ENCODE measurements at regions not wholly inside any gene's neighbourhood (a gene's known extent, or its start where the extent isn't known, plus 50 kb on each side); places are given as distances from the start of the nearest gene placed in this dataset.

DNA sequence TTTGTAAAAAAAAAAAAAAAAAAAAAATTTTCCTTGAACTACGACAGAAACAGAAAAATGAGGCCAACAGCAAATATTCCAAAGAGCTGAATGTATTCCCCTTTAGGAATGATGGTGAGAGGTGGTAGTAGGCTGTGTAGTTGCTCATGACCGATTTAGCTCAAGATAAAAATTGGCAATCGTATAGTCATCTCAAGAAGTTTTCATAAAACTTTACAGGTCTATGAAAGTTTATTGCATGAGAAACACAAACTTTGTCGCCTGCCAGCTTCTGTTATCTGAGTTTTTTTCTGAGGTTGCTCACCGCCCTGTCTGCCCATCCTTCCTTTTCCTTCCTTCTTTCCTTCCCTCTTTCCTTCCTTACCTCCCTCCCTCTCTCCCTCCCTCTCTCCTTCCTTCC, 605.5 kb downstream of the BCL11B start:
- Histone ChIP-seq H3K9ac (no peak overlapping the region), H4K20me1 (no peaks in the 10 kb centered on the region), H3K27me3 (no peaks in the 10 kb centered on the region), H3K4me3 (no peak overlapping the region), H3K36me3 (no peaks in the 10 kb centered on the region), H3K27ac (no peak overlapping the region), H3K4me1 (peaks cover 0 to 5% (median 0%) of the 10 kb centered on the region in 10 experiments; a peak in 1 of 20 replicates), H3K9me3 (replicated peaks in 1 of 11) (no peaks in the 10 kb centered on the region; a peak in 1 of 22 replicates), H3K4me2 (no peak overlapping the region)
- TF ChIP-seq Cebpa-rat (IDR thresholded peaks at IDR 0.05): no peak

DNA sequence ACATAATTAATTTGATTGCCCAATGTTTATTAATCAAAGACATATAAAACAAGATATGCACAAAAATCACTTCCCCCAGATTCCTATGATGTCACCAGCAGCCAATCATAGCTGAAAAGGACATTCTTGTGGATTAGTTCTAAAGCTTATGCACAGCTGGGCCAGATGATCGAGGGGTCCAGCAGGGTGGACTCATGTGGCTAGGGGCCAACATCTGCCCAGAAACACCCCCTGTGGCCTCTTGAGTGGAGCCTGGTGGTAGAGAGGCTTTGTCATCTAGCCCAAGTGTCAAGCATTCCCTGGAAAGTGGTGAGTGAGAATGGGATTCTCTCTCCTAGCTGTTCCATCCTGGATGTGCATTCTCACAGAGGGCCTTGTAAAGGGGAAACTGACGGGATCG, 590.0 kb downstream of the BCL11B start:
- peaks cover 0 to 11% (median 5%) of the 10 kb centered on the region in 11 experiments; a peak in 11 of 22 replicates for H3K9me3 ChIP-seq (replicated peaks in 1 of 11)
- no peak overlapping the region for H3K4me3 ChIP-seq
- H3K27me3 ChIP-seq: no peaks in the 10 kb centered on the region
- H4K20me1 ChIP-seq: no peaks in the 10 kb centered on the region
- no peak overlapping the region for H3K27ac ChIP-seq
- no peak for TF ChIP-seq Cebpa-rat (IDR thresholded peaks at IDR 0.05)
- H3K9ac ChIP-seq: no peak overlapping the region
- H3K4me1 ChIP-seq: no peaks in the 10 kb centered on the region
- no peaks in the 10 kb centered on the region for H3K36me3 ChIP-seq
- H3K4me2 ChIP-seq: no peak overlapping the region

DNA sequence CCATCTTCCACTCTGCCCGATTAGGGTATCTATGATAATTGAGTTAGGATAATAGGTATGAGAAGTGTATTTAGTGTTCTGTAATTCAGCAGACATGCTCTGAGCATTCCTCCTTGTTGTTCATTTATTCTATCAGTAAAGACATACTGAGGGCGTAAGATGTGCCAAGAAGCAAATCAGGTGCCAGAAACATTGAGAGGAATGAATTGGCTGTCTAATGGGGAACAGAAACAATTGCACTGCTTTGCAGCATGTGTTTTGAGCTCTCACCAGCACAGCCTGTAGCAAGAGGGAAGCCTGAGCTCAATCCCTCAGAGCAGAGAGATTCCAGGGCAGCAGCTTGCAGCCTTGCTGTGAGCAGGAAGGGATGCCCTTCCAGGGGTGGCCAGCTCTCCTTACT, 589.3 kb downstream of the BCL11B start:
- no peaks in the 10 kb centered on the region for H3K27me3 ChIP-seq
- H3K4me1 ChIP-seq: no peaks in the 10 kb centered on the region
- no peak overlapping the region for H3K4me2 ChIP-seq
- no peak overlapping the region for H3K27ac ChIP-seq
- H4K20me1 ChIP-seq: no peaks in the 10 kb centered on the region
- no peak overlapping the region for H3K4me3 ChIP-seq
- H3K9me3 ChIP-seq (replicated peaks in 1 of 11): peaks cover 0 to 11% (median 5%) of the 10 kb centered on the region in 11 experiments; a peak in 11 of 22 replicates
- no peaks in the 10 kb centered on the region for H3K36me3 ChIP-seq
- TF ChIP-seq Cebpa-rat (IDR thresholded peaks at IDR 0.05): no peak
- no peak overlapping the region for H3K9ac ChIP-seq

DNA sequence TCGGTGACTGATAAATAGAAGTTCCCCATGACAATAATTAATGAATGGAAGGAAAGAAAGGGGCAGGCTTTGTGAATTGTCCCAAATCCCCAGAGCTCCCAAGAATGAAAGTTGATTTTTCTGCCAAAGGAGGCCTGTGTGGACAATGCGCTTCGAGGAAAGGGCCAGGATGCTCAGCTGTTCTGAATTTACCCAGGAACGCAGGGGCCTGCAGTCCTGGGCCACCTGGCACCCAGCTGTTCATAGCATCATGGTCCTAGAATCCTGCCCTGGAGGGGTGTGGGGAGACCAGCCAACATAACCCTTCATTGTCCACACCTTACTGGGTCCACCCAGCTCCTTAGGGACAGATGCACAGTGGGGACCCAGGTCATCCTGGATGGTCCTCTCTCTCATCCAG, 587.5 kb downstream of the BCL11B start:
- Histone ChIP-seq H3K4me1 (no peaks in the 10 kb centered on the region), H3K9ac (no peak overlapping the region), H3K27ac (no peak overlapping the region), H3K27me3 (no peaks in the 10 kb centered on the region), H3K36me3 (no peaks in the 10 kb centered on the region), H3K4me2 (no peak overlapping the region), H3K4me3 (no peak overlapping the region), H3K9me3 (replicated peaks in 1 of 11) (peaks cover 0 to 5% (median 0%) of the 10 kb centered on the region in 11 experiments; a peak in 4 of 22 replicates), H4K20me1 (no peaks in the 10 kb centered on the region)
- no peak for TF ChIP-seq Cebpa-rat (IDR thresholded peaks at IDR 0.05)

DNA sequence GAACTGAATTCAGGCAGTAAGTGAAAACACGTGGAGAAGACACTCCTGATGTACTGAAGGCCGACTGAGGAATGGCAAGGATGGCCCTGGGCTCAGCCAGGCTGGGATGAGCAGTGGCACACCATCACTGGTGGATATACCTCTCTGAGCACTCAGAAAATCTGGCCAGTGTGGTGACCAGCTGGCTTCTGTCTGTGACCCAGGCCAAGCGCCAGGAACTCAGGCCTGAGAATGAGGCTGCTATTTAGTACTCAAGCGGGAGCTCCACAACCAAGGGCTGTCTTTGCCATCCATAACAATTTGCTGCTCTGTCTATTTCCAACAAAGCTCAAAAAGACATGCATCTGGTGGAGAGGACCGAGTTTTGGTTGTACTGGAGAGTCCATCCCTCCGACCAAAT, 586.3 kb downstream of the BCL11B start:
- H3K36me3 ChIP-seq: no peaks in the 10 kb centered on the region
- no peak overlapping the region for H3K4me2 ChIP-seq
- no peak overlapping the region for H3K27ac ChIP-seq
- H4K20me1 ChIP-seq: no peaks in the 10 kb centered on the region
- H3K4me3 ChIP-seq: no peak overlapping the region
- no peaks in the 10 kb centered on the region for H3K27me3 ChIP-seq
- H3K9me3 ChIP-seq (replicated peaks in 1 of 11): no peaks in the 10 kb centered on the region
- H3K9ac ChIP-seq: no peak overlapping the region
- no peak for TF ChIP-seq Cebpa-rat (IDR thresholded peaks at IDR 0.05)
- no peaks in the 10 kb centered on the region for H3K4me1 ChIP-seq

DNA sequence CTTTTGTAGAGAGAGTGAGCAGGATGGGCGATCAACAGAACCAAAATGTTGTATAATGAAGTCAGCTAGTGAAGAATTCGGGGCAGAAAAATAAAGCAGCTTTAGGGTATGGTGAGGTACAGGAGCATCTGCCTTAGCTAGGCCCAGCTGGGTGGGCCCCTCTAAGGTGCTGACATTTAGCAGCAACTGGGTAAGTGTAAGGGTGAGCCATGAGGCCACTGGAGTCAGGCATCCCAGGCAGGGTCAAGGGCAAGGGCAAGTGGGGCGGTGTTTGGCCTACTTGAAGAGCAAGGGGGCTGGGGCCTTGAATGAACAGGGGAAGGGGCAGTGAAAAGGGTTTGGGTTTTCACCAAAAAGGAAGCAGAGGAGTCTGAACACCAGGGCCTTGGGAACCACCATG, 583.6 kb downstream of the BCL11B start:
- Histone ChIP-seq H3K27me3 (no peaks in the 10 kb centered on the region), H3K4me3 (no peak overlapping the region), H3K27ac (no peak overlapping the region), H3K4me2 (no peak overlapping the region), H3K4me1 (no peaks in the 10 kb centered on the region), H4K20me1 (no peaks in the 10 kb centered on the region), H3K9ac (no peak overlapping the region), H3K36me3 (no peaks in the 10 kb centered on the region), H3K9me3 (replicated peaks in 1 of 11) (no peaks in the 10 kb centered on the region)
- no peak for TF ChIP-seq Cebpa-rat (IDR thresholded peaks at IDR 0.05)

DNA sequence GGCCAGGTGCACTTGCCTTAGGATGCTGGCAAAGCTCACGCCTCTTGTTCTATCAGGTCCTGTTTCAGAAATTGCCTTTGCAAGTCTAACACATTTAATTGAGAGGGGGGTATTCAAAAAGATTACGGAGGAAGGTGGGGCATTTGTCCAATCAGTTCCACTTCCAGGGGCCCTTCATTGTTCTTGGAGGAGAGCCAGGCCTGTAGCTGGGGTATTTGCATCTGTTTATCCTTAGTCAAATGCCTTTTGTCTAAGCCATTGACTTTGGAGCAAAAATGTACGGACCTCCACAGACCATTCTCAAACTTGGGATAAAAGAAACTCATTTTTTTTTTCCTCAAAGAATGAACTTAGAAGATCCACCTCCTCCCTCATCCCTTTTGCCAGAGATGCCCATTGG, 582.0 kb downstream of the BCL11B start:
- no peaks in the 10 kb centered on the region for H3K9me3 ChIP-seq (replicated peaks in 1 of 11)
- H3K4me2 ChIP-seq: no peak overlapping the region
- no peaks in the 10 kb centered on the region for H3K36me3 ChIP-seq
- H3K4me1 ChIP-seq: no peaks in the 10 kb centered on the region
- H3K27ac ChIP-seq: no peak overlapping the region
- no peak for TF ChIP-seq Cebpa-rat (IDR thresholded peaks at IDR 0.05)
- no peaks in the 10 kb centered on the region for H4K20me1 ChIP-seq
- H3K9ac ChIP-seq: no peak overlapping the region
- no peak overlapping the region for H3K4me3 ChIP-seq
- H3K27me3 ChIP-seq: no peaks in the 10 kb centered on the region

DNA sequence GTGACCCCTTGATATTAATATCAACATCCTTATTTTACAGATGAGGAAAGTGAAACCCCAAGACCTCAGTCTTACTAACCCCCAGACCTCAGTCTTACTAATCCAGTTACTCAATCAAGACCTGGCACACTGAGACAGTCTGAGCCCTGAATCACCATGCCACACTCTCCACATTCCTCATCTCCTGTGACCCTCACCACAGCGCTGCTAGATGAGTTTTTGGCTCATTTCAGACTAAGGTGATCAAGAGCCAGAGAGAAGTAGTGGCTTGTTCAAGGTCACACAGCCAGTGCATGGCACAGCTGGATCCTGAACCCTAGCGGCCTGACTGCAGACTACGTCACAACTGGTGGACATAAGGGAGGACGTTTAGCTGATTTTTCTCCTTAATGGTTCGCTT, 579.2 kb downstream of the BCL11B start:
- H4K20me1 ChIP-seq: no peaks in the 10 kb centered on the region
- peaks cover 0 to 13% (median 8%) of the 10 kb centered on the region in 11 experiments; a peak in 12 of 22 replicates for H3K9me3 ChIP-seq (replicated peaks in 1 of 11)
- no peak for TF ChIP-seq Cebpa-rat (IDR thresholded peaks at IDR 0.05)
- H3K4me1 ChIP-seq: no peaks in the 10 kb centered on the region
- no peak overlapping the region for H3K4me3 ChIP-seq
- no peaks in the 10 kb centered on the region for H3K36me3 ChIP-seq
- no peaks in the 10 kb centered on the region for H3K27me3 ChIP-seq
- H3K9ac ChIP-seq: no peak overlapping the region
- H3K27ac ChIP-seq: no peak overlapping the region
- no peak overlapping the region for H3K4me2 ChIP-seq

DNA sequence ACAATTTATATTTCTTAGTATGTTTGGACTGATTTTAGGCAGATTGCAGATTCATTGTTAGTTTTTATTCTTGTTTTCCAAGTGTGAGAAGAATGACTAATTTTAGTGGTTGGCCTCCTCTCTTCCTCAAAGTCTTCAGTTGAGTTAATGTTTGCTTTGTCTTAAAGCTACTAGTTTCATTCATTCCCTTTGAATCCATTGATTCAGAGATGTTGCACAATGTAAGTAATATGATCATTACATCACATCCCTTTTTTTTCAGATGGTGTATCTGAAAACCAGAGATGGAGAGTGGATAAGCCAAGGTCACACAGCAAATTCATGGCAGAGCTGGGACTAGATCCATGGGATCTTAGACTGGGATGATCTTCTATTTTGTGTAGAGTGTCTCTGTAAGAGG, 577.5 kb downstream of the BCL11B start:
- H3K36me3 ChIP-seq: no peaks in the 10 kb centered on the region
- H3K9me3 ChIP-seq (replicated peaks in 1 of 11): peaks cover 0 to 25% (median 13%) of the 10 kb centered on the region in 11 experiments; a peak in 14 of 22 replicates
- H3K27ac ChIP-seq: no peak overlapping the region
- no peaks in the 10 kb centered on the region for H4K20me1 ChIP-seq
- TF ChIP-seq Cebpa-rat (IDR thresholded peaks at IDR 0.05): no peak
- no peak overlapping the region for H3K4me3 ChIP-seq
- no peaks in the 10 kb centered on the region for H3K27me3 ChIP-seq
- no peak overlapping the region for H3K9ac ChIP-seq
- no peaks in the 10 kb centered on the region for H3K4me1 ChIP-seq
- H3K4me2 ChIP-seq: no peak overlapping the region

DNA sequence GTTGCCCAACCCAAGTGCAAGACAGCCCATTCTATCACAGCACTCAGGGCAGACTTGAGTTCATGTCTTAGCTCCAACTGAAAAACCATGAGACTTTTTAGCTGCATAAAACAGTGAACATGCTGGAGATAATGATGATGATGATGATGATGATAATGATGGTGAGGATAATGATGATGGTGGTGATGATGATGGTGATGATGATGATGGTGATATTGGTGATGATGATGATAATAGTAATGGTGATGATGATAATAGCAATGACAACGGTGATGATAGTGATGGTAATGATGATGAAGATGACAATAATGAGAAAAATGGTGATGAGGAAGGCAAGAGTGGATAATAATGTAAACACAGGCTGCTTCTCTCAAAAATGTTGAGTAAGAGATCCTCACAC, 576.2 kb downstream of the BCL11B start:
- Histone ChIP-seq H3K9ac (no peak overlapping the region), H3K9me3 (replicated peaks in 1 of 11) (peaks cover 0 to 26% (median 13%) of the 10 kb centered on the region in 11 experiments; a peak in 14 of 22 replicates), H3K27me3 (no peaks in the 10 kb centered on the region), H4K20me1 (no peaks in the 10 kb centered on the region), H3K27ac (no peak overlapping the region), H3K4me3 (no peak overlapping the region), H3K4me2 (no peak overlapping the region), H3K36me3 (no peaks in the 10 kb centered on the region), H3K4me1 (no peaks in the 10 kb centered on the region)
- no peak for TF ChIP-seq Cebpa-rat (IDR thresholded peaks at IDR 0.05)

Measured in BLaER1 treated with 17β-estradiol and CSF1 and Interleukin-3, amounts not matched to agents 10 nM and 100 nM (cell line).